Activated B cell treated with CpG ODN at 0.5 μM for 24 hours (primary cell): ENCODE measurements at regions not wholly inside any gene's neighbourhood (a gene's known extent, or its start where the extent isn't known, plus 50 kb on each side); places are given as distances from the start of the nearest gene placed in this dataset.

Experiments
- ATAC-seq: fragments of 200-7000 bp; cut with Tn5 transposase; one replicate; pipeline ENCODE4 v1.10.0; 2021; ENCODE audit warnings: low read depth, mild to moderate bottlenecking, moderate library complexity
- CTCF ChIA-PET: fragments of 350-600 bp; sonication (Branson Sonifier 250); formaldehyde crosslinking; loops from one replicate; lab custom pipeline; 2021; ENCODE audit warnings: antibody characterized with exemption; lab: Charles Lee
- POLR2A ChIA-PET: fragments of 350-600 bp; sonication (Branson Sonifier 250); formaldehyde crosslinking; loops from one replicate; lab custom pipeline; 2021; ENCODE audit warnings: antibody characterized with exemption; lab: Charles Lee
- DNase-seq: peaks from one replicate; pipeline ENCODE4 v3.0.0; 2022
- H3K27ac Mint-ChIP-seq: one replicate; pipeline ENCODE4 v1.8.0; 2020; ENCODE audit warnings: mixed read lengths
- H3K27me3 Mint-ChIP-seq: one replicate; pipeline ENCODE4 v1.8.0; 2021; ENCODE audit warnings: mixed read lengths
- H3K36me3 Mint-ChIP-seq: one replicate; pipeline ENCODE4 v1.8.0; 2021; ENCODE audit warnings: low read depth, mixed read lengths
- H3K4me1 Mint-ChIP-seq: one replicate; pipeline ENCODE4 v1.8.0; 2021; ENCODE audit warnings: mixed read lengths
- H3K4me3 Mint-ChIP-seq: one replicate; pipeline ENCODE4 v1.8.0; 2020; ENCODE audit warnings: mild to moderate bottlenecking, mixed read lengths
- H3K9me3 Mint-ChIP-seq: one replicate; pipeline ENCODE4 v1.8.0; 2020; ENCODE audit warnings: mixed read lengths
- CTCF ChIP-seq: fragments of 200-600 bp; IDR thresholded peaks from one replicate; pipeline ENCODE4 v1.8.0; 2022; ENCODE audit warnings: antibody characterized with exemption, mild to moderate bottlenecking
- intact Hi-C: fragments of 100-400 bp; cut with micrococcal nuclease; formaldehyde crosslinking; loops from one replicate; pipeline ENCODE4 v1.15.1; 2024

GRCh38 chr12:59839514-59839913 lies 243.7 kb downstream of the SLC16A7 start:
- no peak overlapping the region for H3K27ac Mint-ChIP-seq
- intact Hi-C loops: loop anchor here (10.0 kb wide), 1 partner anchor 405 kb away; no protein-coding TSS in a partner anchor
- H3K9me3 Mint-ChIP-seq: no peaks in the 10 kb centered on the region
- ATAC-seq (no peak), DNase-seq (no peak)
- no peak for TF ChIP-seq CTCF
- POLR2A ChIA-PET: no interaction called here
- no peaks in the 10 kb centered on the region for H3K27me3 Mint-ChIP-seq
- no peak overlapping the region for H3K4me3 Mint-ChIP-seq
- no peaks in the 10 kb centered on the region for H3K36me3 Mint-ChIP-seq
- CTCF ChIA-PET: no interaction called here
- no peaks in the 10 kb centered on the region for H3K4me1 Mint-ChIP-seq

- H3K9me3 Mint-ChIP-seq: no peaks in the 10 kb centered on the region
- CTCF ChIA-PET: no interaction called here
- intact Hi-C loops: no loop called here
- ATAC-seq (no peak), DNase-seq (no peak)
- H3K27me3 Mint-ChIP-seq: no peaks in the 10 kb centered on the region
- no peaks in the 10 kb centered on the region for H3K4me1 Mint-ChIP-seq
- POLR2A ChIA-PET: no interaction called here
- H3K27ac Mint-ChIP-seq: no peak overlapping the region
- H3K36me3 Mint-ChIP-seq: no peaks in the 10 kb centered on the region
- H3K4me3 Mint-ChIP-seq: no peak overlapping the region
- no peak for TF ChIP-seq CTCF
These were observed 247.5 kb downstream of the SLC16A7 start for GRCh38 chr12:59843260-59843843.

GRCh38 chr12:59844750-59845149 lies 248.9 kb downstream of the SLC16A7 start:
- ChIA-PET POLR2A (no interaction called here), CTCF (interaction anchor here (1.1 kb wide), 1 partner anchor 10 kb away, joined by 3 read pairs; no protein-coding TSS in a partner anchor)
- DNase-seq (no peak), ATAC-seq (no peak)
- no peak for TF ChIP-seq CTCF
- H3K27me3 Mint-ChIP-seq: no peaks in the 10 kb centered on the region
- intact Hi-C loops: no loop called here
- no peak overlapping the region for H3K4me3 Mint-ChIP-seq
- H3K9me3 Mint-ChIP-seq: no peaks in the 10 kb centered on the region
- no peaks in the 10 kb centered on the region for H3K4me1 Mint-ChIP-seq
- H3K27ac Mint-ChIP-seq: no peak overlapping the region
- H3K36me3 Mint-ChIP-seq: no peaks in the 10 kb centered on the region

GRCh38 chr12:59845293-59845692 lies 249.5 kb downstream of the SLC16A7 start:
- DNase-seq: no peak
- POLR2A ChIA-PET: no interaction called here
- no peaks in the 10 kb centered on the region for H3K4me1 Mint-ChIP-seq
- no peak overlapping the region for H3K27ac Mint-ChIP-seq
- H3K4me3 Mint-ChIP-seq: no peak overlapping the region
- no peak for ATAC-seq
- CTCF ChIA-PET: no interaction called here
- H3K27me3 Mint-ChIP-seq: no peaks in the 10 kb centered on the region
- H3K9me3 Mint-ChIP-seq: no peaks in the 10 kb centered on the region
- no peaks in the 10 kb centered on the region for H3K36me3 Mint-ChIP-seq
- no peak for TF ChIP-seq CTCF
- intact Hi-C loops: no loop called here

GRCh38 chr12:59847127-59847526 lies 251.3 kb downstream of the SLC16A7 start:
- TF ChIP-seq CTCF: no peak
- Mint-ChIP-seq H3K27ac (no peak overlapping the region), H3K36me3 (no peaks in the 10 kb centered on the region), H3K4me1 (no peaks in the 10 kb centered on the region), H3K9me3 (no peaks in the 10 kb centered on the region), H3K4me3 (no peak overlapping the region), H3K27me3 (no peaks in the 10 kb centered on the region)
- CTCF ChIA-PET: no interaction called here
- ATAC-seq (no peak), DNase-seq (no peak)
- intact Hi-C loops: no loop called here
- POLR2A ChIA-PET: no interaction called here
